ENCODE measurements at regions not wholly inside any gene's neighbourhood (a gene's known extent, or its start where the extent isn't known, plus 50 kb on each side); places are given as distances from the start of the nearest gene placed in this dataset.

- TF ChIP-seq, protein P1, sequence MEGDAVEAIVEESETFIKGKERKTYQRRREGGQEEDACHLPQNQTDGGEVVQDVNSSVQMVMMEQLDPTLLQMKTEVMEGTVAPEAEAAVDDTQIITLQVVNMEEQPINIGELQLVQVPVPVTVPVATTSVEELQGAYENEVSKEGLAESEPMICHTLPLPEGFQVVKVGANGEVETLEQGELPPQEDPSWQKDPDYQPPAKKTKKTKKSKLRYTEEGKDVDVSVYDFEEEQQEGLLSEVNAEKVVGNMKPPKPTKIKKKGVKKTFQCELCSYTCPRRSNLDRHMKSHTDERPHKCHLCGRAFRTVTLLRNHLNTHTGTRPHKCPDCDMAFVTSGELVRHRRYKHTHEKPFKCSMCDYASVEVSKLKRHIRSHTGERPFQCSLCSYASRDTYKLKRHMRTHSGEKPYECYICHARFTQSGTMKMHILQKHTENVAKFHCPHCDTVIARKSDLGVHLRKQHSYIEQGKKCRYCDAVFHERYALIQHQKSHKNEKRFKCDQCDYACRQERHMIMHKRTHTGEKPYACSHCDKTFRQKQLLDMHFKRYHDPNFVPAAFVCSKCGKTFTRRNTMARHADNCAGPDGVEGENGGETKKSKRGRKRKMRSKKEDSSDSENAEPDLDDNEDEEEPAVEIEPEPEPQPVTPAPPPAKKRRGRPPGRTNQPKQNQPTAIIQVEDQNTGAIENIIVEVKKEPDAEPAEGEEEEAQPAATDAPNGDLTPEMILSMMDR (conservative IDR thresholded peaks at IDR 0.05; ENCODE audit: low read depth, low read length): no peak
- no peak for TF ChIP-seq EZH2 (IDR thresholded peaks at IDR 0.05; ENCODE audit: borderline replicate concordance, low read depth, low read length, poor library complexity, severe bottlenecking)
These were observed 190.9 kb downstream of the SIPA1L2 start for GRCh38 chr1:232439011-232439410.
